ENCODE measurements at regions not wholly inside any gene's neighbourhood (a gene's known extent, or its start where the extent isn't known, plus 50 kb on each side); places are given as distances from the start of the nearest gene placed in this dataset.
A peak's percentile ranks its signal among the peaks of the same experiment; 100 is the strongest.

DNA sequence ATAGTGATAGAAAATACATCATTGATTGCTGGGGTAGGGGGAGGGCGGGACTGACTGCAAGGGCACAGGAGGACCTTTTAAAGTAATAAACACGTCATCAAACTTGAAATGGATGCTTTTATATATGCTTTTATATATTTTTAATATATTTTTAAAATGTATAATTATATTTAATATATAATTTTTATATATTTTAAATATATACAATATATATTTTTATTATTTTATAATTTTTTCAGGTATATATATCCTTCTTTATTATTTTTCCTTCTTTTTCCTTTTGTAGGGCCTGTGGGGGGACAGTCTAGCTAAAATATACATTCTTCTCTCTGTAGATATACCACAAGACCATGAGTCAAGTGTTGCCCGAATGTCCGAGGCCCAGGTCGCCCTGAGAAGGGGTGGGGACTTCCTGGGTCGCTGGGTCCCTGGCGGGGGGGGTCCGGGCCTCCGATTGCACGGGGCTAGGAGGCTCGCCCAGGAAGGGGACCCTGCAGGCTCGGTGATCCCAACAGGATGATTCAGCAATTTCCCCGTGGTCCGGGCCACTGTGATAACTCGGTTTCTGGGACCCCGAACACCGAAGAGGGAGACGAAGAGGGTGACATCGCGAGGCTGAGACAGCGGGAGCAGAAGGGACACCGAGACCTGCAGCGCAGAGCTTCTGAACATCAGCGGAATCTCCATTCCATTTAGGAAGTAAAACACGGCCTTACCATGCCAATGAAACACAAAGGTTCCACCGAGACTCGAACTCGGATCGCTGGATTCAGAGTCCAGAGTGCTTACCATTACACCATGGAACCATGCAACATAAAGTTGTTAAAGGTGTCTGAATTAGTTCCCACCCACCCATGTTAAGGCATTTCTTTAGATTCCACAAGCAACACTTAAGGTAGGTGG lies 112.5 kb upstream of the NBPF11 start:
- TF ChIP-seq SIN3A (IDR thresholded peaks at IDR 0.05; ENCODE audit: borderline replicate concordance, insufficient read depth, low read length) (no peak), FOXP2 (optimal IDR thresholded peaks at IDR 0.05; ENCODE audit: borderline replicate concordance, extremely low read depth, extremely low read length, insufficient read depth) (no peak), POLR2AphosphoS5 (IDR thresholded peaks at IDR 0.05; ENCODE audit: low read depth, low read length) (no peak), TAF1 (IDR thresholded peaks at IDR 0.05; ENCODE audit: borderline replicate concordance, insufficient read depth, low read length) (no peak)
- TF ChIP-seq, protein P1, sequence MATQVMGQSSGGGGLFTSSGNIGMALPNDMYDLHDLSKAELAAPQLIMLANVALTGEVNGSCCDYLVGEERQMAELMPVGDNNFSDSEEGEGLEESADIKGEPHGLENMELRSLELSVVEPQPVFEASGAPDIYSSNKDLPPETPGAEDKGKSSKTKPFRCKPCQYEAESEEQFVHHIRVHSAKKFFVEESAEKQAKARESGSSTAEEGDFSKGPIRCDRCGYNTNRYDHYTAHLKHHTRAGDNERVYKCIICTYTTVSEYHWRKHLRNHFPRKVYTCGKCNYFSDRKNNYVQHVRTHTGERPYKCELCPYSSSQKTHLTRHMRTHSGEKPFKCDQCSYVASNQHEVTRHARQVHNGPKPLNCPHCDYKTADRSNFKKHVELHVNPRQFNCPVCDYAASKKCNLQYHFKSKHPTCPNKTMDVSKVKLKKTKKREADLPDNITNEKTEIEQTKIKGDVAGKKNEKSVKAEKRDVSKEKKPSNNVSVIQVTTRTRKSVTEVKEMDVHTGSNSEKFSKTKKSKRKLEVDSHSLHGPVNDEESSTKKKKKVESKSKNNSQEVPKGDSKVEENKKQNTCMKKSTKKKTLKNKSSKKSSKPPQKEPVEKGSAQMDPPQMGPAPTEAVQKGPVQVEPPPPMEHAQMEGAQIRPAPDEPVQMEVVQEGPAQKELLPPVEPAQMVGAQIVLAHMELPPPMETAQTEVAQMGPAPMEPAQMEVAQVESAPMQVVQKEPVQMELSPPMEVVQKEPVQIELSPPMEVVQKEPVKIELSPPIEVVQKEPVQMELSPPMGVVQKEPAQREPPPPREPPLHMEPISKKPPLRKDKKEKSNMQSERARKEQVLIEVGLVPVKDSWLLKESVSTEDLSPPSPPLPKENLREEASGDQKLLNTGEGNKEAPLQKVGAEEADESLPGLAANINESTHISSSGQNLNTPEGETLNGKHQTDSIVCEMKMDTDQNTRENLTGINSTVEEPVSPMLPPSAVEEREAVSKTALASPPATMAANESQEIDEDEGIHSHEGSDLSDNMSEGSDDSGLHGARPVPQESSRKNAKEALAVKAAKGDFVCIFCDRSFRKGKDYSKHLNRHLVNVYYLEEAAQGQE (IDR thresholded peaks at IDR 0.05; ENCODE audit: insufficient read depth in 1 of 2, low read depth in 2 of 2, low read length in 2 of 2), result no peak

DNA sequence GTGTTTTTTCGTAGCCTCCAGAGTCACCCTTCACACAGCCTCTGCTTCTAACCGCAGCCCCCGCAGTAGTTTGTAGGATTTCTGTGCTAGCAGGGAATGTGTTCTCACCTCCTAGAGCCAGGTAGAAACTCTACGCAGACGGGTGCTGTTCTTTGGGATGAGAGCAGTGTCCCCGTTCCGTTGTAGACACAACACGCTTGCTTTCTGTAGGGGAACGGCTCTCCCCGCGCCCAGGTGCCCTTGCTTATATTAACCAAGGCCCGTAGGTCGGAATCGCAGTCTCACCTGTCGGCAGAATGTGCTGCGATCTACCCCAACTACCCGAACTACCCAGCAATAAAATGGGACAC lies 111.8 kb upstream of the NBPF11 start:
- no peak for TF ChIP-seq SIN3A (IDR thresholded peaks at IDR 0.05; ENCODE audit: borderline replicate concordance, insufficient read depth, low read length)
- no peak for TF ChIP-seq FOXP2 (optimal IDR thresholded peaks at IDR 0.05; ENCODE audit: borderline replicate concordance, extremely low read depth, extremely low read length, insufficient read depth)
- TF ChIP-seq POLR2AphosphoS5 (IDR thresholded peaks at IDR 0.05; ENCODE audit: low read depth, low read length), result no peak
- TF ChIP-seq, protein P1 (IDR thresholded peaks at IDR 0.05; ENCODE audit: insufficient read depth in 1 of 2, low read depth in 2 of 2, low read length in 2 of 2), result no peak
- TF ChIP-seq TAF1 (IDR thresholded peaks at IDR 0.05; ENCODE audit: borderline replicate concordance, insufficient read depth, low read length), result no peak

DNA sequence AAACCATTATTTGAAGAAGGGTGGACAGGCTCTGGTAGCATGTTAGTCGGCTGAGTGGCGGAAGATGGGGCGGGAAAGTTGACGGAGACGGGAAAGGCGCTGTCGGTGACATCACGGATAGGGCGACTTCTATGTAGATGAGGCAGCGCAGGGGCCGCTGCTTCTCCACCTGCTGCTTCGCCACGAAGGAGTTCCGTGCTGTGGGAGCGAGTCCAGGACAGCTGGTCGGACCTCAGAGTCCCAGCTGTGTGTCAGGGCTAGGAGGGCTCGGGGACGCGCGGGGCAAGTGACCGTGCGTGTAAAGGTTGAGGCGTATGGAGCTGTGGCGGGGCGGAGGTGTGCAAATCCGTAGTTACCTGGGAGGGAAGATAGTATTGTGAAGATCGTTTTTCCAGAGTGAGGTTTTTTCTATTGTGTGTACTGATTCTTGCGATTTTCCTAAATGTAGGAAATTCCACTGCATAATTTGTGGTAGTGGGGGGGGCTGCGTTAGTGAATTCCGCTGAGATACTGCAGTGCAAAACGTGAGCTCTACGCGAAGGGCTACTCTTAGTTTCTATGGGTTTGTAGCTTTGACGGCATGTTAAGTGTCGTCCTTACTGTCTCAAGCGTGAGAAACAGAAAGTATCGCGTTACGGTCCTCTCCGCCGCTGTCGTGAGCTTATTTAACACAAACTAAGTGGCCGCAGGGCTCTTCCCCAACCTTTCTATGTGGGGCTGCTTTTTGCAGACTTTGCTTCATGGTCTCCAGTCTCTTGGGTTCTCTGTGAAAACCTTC lies 111.2 kb upstream of the NBPF11 start:
- TF ChIP-seq POLR2AphosphoS5 (IDR thresholded peaks at IDR 0.05; ENCODE audit: low read depth, low read length), result peak; percentile 98
- TF ChIP-seq SIN3A (IDR thresholded peaks at IDR 0.05; ENCODE audit: borderline replicate concordance, insufficient read depth, low read length), result 0 out of 2 replicates have a peak, but pooled peaks have one; percentile 44
- no peak for TF ChIP-seq FOXP2 (optimal IDR thresholded peaks at IDR 0.05; ENCODE audit: borderline replicate concordance, extremely low read depth, extremely low read length, insufficient read depth)
